ENCODE measurements at regions not wholly inside any gene's neighbourhood (a gene's known extent, or its start where the extent isn't known, plus 50 kb on each side); places are given as distances from the start of the nearest gene placed in this dataset.

DNA sequence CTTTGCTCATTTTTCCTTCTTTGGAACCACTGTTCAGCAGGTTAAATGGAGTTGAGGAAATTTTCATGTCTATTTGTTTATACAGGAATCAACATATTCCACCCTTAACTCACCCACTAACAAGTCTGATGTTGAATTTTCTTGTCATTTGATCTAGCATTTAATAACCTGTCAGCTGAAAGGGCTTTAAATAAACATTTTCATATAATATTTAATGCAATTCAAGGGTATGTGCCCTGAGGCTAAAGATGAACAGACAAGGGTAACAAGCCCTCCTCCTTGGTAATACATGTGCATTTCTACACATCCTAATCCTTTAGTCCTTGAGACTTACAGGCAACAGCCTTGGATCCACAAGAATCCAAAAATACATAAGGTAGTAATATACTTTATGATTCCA is 435.0 kb upstream of the NR2F2 start:
- H3K79me2 ChIP-seq (ENCODE audit: low read length), result no peaks in the 10 kb centered on the region
- DNase-seq, result no peak
- H4K20me1 ChIP-seq (ENCODE audit: insufficient read depth, low read length), result no peaks in the 10 kb centered on the region
- H3F3A ChIP-seq (ENCODE audit: insufficient read depth, low read length), result no peaks in the 10 kb centered on the region
- no peak overlapping the region for H3K9ac ChIP-seq (ENCODE audit: low read length)
- H2AFZ ChIP-seq (ENCODE audit: low read length), result no peak overlapping the region
- H3K27me3 ChIP-seq (replicated peaks; ENCODE audit: insufficient read depth, low read length), result no peaks in the 10 kb centered on the region
- H3K9me2 ChIP-seq (replicated peaks; ENCODE audit: insufficient read depth, low read length), result no peaks in the 10 kb centered on the region
- no peak overlapping the region for H3K4me3 ChIP-seq (ENCODE audit: low read length)
- no peaks in the 10 kb centered on the region for H3K36me3 ChIP-seq (replicated peaks; ENCODE audit: insufficient read depth, low read length)
- TF ChIP-seq EZH2 (optimal IDR thresholded peaks at IDR 0.05; ENCODE audit: low read depth, low read length) (no peak), EZH2phosphoT487 (IDR thresholded peaks at IDR 0.05; ENCODE audit: low read length) (no peak)
- TF ChIP-seq, protein P1, sequence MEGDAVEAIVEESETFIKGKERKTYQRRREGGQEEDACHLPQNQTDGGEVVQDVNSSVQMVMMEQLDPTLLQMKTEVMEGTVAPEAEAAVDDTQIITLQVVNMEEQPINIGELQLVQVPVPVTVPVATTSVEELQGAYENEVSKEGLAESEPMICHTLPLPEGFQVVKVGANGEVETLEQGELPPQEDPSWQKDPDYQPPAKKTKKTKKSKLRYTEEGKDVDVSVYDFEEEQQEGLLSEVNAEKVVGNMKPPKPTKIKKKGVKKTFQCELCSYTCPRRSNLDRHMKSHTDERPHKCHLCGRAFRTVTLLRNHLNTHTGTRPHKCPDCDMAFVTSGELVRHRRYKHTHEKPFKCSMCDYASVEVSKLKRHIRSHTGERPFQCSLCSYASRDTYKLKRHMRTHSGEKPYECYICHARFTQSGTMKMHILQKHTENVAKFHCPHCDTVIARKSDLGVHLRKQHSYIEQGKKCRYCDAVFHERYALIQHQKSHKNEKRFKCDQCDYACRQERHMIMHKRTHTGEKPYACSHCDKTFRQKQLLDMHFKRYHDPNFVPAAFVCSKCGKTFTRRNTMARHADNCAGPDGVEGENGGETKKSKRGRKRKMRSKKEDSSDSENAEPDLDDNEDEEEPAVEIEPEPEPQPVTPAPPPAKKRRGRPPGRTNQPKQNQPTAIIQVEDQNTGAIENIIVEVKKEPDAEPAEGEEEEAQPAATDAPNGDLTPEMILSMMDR (IDR thresholded peaks at IDR 0.05; ENCODE audit: low read length), result no peak
- 0 out of 2 replicates have a peak, but pooled peaks cover 11% of the 10 kb centered on the region for H3K4me1 ChIP-seq (ENCODE audit: low read length)
- H3K27ac ChIP-seq (ENCODE audit: low read length), result no peak overlapping the region
- H3K4me2 ChIP-seq (ENCODE audit: low read depth, low read length), result no peak overlapping the region
- H3K9me3 ChIP-seq (replicated peaks; ENCODE audit: insufficient read depth, low read length), result no peaks in the 10 kb centered on the region

DNA sequence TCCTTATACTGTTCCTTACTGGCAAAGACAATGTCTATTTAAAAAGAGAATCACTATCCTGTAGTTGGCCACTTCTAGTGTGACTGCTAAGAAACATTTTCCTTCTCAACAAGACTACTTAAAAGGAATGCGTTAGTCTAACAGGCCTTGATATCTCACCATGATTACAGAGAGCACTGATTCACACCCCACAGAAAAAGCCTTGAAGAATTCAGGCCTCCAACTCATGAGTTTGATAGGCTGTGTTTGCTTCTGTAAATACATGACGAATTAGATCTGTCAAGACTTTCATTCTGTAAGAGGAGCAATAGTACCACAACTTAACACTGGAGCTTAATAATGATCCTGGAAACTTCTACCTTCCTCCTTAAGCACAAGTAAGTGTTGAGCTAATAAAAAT is 432.8 kb upstream of the NR2F2 start:
- H3K9me3 ChIP-seq (replicated peaks; ENCODE audit: insufficient read depth, low read length), result no peaks in the 10 kb centered on the region
- no peak overlapping the region for H3K9ac ChIP-seq (ENCODE audit: low read length)
- no peaks in the 10 kb centered on the region for H3K27me3 ChIP-seq (replicated peaks; ENCODE audit: insufficient read depth, low read length)
- no peaks in the 10 kb centered on the region for H3F3A ChIP-seq (ENCODE audit: insufficient read depth, low read length)
- H4K20me1 ChIP-seq (ENCODE audit: insufficient read depth, low read length), result no peaks in the 10 kb centered on the region
- H3K4me1 ChIP-seq (ENCODE audit: low read length), result 0 out of 2 replicates have a peak, but pooled peaks cover 11% of the 10 kb centered on the region
- H3K36me3 ChIP-seq (replicated peaks; ENCODE audit: insufficient read depth, low read length), result no peaks in the 10 kb centered on the region
- no peaks in the 10 kb centered on the region for H3K9me2 ChIP-seq (replicated peaks; ENCODE audit: insufficient read depth, low read length)
- H3K27ac ChIP-seq (ENCODE audit: low read length), result no peak overlapping the region
- no peak overlapping the region for H3K4me3 ChIP-seq (ENCODE audit: low read length)
- H2AFZ ChIP-seq (ENCODE audit: low read length), result no peak overlapping the region
- TF ChIP-seq EZH2 (optimal IDR thresholded peaks at IDR 0.05; ENCODE audit: low read depth, low read length) (no peak), EZH2phosphoT487 (IDR thresholded peaks at IDR 0.05; ENCODE audit: low read length) (no peak)
- TF ChIP-seq, protein P1 (IDR thresholded peaks at IDR 0.05; ENCODE audit: low read length), result no peak
- DNase-seq, result no peak
- no peak overlapping the region for H3K4me2 ChIP-seq (ENCODE audit: low read depth, low read length)
- no peaks in the 10 kb centered on the region for H3K79me2 ChIP-seq (ENCODE audit: low read length)

DNA sequence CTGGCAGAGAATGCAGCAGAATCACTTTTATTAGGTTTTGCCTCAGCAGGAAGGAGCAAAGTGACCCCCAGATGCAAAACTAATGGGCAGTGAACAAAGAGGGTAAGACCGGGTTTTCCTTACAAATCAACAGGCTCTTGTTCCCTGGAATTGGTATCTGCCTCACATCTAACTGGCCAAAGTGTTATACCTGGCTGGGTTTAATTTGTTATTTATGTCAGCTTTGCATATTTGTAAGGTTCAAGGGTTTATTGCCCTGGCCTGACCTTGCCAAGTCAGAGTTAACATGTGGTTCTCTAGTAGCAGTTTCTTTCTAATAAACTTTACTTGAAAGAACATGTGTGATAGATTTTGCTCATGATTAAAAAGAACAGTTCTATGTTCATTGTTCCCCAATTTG is 431.7 kb upstream of the NR2F2 start:
- no peak overlapping the region for H3K4me3 ChIP-seq (ENCODE audit: low read length)
- no peaks in the 10 kb centered on the region for H3K79me2 ChIP-seq (ENCODE audit: low read length)
- H3K9ac ChIP-seq (ENCODE audit: low read length), result no peak overlapping the region
- H4K20me1 ChIP-seq (ENCODE audit: insufficient read depth, low read length), result no peaks in the 10 kb centered on the region
- H3K27me3 ChIP-seq (replicated peaks; ENCODE audit: insufficient read depth, low read length), result no peaks in the 10 kb centered on the region
- 0 out of 2 replicates have a peak, but pooled peaks cover 11% of the 10 kb centered on the region for H3K4me1 ChIP-seq (ENCODE audit: low read length)
- no peaks in the 10 kb centered on the region for H3K9me2 ChIP-seq (replicated peaks; ENCODE audit: insufficient read depth, low read length)
- no peak overlapping the region for H3K4me2 ChIP-seq (ENCODE audit: low read depth, low read length)
- TF ChIP-seq, protein P1 (IDR thresholded peaks at IDR 0.05; ENCODE audit: low read length), result no peak
- TF ChIP-seq EZH2 (optimal IDR thresholded peaks at IDR 0.05; ENCODE audit: low read depth, low read length) (no peak), EZH2phosphoT487 (IDR thresholded peaks at IDR 0.05; ENCODE audit: low read length) (no peak)
- H3K9me3 ChIP-seq (replicated peaks; ENCODE audit: insufficient read depth, low read length), result no peaks in the 10 kb centered on the region
- no peak overlapping the region for H3K27ac ChIP-seq (ENCODE audit: low read length)
- no peaks in the 10 kb centered on the region for H3K36me3 ChIP-seq (replicated peaks; ENCODE audit: insufficient read depth, low read length)
- no peaks in the 10 kb centered on the region for H3F3A ChIP-seq (ENCODE audit: insufficient read depth, low read length)
- no peak for DNase-seq
- H2AFZ ChIP-seq (ENCODE audit: low read length), result no peak overlapping the region

Data from MM.1S (cell line).